HL-60/S4 treated with retinoic acid at 250 ng/mL for 4 days and 3 days (cell line): ENCODE measurements at regions not wholly inside any gene's neighbourhood (a gene's known extent, or its start where the extent isn't known, plus 50 kb on each side); places are given as distances from the start of the nearest gene placed in this dataset.

Experiments used
- in situ Hi-C: fragments of 300-500 bp; cut with MboI; formaldehyde crosslinking; loops from 2 replicates; pipeline ENCODE4 v1.7.0; 2022; ENCODE audit warnings: low sequenced_read_pairs

DNA sequence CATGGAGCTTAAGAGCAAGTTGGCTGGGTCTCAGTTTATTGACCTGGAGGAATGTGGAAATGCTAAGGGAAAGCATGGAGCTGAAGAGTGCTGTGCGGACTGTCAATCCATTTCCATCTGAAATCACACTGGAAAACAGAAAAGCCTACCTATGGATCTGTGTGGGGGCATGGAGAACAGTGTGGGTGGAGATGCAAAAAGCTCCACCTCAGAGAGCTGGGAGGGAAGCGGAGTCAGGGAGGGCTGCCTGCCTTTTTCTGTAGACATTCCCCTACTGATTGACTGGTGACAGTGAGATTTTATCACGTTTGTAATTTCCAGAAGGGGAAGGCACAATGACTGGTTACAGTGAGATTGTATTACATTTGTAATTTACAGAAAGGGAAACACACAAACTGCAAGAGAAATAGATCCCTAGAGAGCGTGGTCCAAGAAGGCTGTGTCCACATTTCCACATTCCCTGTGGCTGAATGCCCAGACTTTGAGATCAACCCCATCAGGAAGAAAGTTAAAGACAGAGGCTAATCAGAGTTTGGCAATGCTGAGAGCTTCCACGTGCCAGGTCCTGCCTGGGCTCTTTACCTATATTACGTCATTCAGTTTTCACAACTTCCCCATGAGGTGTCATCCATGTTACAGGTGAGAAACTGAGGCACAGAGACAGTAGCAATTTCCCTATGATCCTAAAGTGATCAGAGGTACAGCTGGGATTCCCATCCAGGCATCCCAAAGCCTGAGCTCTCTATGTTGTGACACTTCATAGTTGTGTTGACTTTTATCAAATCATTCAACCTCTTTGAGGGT is 67.7 kb upstream of the NSMCE3 start:
- in situ Hi-C loops, result no loop called here

DNA sequence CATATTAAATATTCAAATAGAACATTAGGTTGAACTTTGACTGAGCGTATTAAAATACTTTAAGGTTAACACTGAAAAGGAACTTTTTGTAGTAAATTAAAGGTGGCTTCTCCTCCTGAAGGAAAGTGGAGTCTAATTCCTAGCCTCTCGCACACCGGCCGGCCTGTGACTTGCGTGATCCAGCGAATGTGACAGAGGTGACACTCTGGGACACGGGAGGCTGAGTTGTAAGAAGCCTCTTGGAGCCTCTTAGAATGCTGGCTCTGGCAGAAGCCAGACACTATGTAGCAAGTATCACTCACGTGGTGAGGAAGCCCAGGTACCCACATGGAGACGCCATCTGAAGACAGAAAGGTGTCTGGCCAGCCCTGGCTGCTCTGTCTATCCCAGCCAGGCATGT is 64.9 kb upstream of the NSMCE3 start:
- in situ Hi-C loops, result no loop called here

DNA sequence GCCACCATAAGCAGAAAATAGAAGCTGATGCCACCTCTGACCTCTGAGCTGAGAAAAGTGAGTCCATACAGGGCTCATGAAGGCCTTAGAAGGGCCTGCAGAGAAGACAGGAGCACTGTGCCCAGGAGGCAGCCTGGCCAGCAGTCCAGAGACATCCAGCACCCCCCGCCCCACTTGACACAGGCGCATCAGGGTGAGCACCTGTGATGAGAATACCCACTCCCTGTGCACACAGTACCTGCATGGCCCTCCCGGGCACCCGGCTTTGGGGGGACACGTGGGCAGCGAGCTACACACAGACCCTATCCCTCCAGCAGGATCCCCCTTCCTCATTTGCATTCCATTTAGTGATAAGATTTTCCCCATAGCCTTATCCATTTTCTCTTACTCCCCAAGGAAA is 63.6 kb upstream of the NSMCE3 start:
- in situ Hi-C loops, result no loop called here

DNA sequence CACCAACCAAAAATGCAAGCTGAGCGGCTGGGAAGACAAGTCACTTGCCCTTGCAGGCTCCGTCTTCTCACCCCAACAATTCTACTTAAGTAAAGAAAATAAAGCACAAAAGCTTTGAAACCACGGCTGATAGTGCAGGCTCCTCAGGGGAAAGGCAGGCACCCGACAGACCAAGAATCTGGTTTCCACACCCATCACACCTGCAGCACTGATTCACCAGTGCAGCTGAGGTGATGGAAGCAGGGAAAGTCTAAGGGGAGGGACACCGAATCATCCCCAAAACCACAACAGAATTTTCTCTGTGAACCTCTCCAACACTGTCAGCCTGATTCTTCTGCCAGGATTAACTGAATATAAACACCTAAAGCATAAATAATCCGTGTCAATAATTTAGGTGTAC is 62.0 kb upstream of the NSMCE3 start:
- in situ Hi-C loops, result no loop called here

DNA sequence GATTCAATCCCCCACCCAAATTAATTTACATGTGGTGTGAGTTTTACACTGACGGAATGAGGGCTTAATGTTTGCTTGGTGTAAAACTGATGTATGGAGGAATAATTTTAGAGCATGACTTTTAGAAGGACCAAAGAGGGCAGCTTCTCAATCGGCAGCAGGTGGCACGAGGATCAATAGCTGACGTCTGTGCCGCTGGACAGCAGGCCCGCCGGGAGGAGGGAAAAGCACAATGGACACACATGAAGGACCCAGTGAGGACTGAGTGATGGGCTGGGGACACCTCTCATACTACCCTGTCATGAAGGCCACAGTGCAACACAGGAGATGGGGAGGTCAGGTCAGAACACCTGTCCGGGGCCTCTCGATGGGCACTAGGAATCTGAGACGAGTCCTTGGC is 61.4 kb upstream of the NSMCE3 start:
- in situ Hi-C loops, result no loop called here

DNA sequence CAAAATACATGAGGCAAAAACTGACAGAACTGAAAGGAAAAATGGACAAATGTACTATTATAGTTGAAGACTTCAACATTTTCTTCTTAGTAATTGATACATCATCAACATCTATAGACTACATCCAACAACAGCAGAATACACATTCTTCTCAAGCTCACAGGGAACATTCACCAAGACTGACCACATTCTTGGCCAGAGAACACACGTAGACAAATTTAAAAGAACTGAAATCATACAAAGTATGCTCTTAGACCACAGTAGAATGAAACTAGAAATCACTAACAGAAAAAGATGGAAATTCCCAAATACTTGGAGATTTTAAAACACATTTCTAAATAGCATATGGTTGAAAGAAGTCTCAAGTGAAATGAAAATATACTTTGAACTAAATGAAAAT is 55.1 kb upstream of the NSMCE3 start:
- in situ Hi-C loops, result loop anchor here (25.0 kb wide), 1 partner anchor 112 kb away; no protein-coding TSS in a partner anchor

DNA sequence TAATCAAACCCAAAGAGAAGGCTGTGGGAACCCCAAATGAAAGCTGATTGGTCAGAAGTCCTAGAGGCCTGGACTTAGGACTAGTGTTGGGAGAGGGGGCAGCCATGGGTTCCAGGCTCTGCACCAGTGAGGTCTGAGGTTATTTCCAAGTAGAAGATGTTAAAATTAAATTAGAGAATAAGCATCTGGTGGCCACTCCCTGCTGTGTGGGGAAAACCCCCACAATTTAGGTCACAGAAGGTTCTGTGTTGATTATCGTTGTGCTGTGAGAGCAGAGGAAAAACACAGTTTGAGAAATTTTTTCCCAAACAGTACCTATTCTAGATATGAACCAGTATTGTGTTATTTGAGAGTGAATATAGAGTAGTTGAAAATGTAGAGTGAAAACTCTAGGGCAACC is 53.9 kb upstream of the NSMCE3 start:
- in situ Hi-C loops, result loop anchor here (25.0 kb wide), 1 partner anchor 111 kb away; no protein-coding TSS in a partner anchor

DNA sequence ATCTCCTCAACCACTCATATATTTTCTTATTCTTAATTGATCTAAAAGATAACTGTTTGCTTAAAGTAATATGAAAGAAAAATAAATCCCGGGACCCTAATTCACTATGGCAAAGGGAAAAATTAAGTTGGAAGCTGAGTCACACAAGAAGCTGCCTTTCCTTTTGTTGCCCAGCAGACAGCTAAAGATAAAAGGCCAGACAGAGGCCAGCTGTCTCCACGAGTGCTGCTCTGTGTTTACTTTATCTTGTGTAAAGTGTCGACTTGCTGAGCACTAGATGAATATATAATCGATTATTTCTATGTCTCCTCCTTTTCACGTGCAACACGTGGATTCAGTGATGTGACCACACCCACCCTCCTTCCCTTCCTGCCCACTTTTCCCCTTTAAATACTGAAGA is 52.8 kb upstream of the NSMCE3 start:
- in situ Hi-C loops, result loop anchor here (25.0 kb wide), 1 partner anchor 110 kb away; no protein-coding TSS in a partner anchor

DNA sequence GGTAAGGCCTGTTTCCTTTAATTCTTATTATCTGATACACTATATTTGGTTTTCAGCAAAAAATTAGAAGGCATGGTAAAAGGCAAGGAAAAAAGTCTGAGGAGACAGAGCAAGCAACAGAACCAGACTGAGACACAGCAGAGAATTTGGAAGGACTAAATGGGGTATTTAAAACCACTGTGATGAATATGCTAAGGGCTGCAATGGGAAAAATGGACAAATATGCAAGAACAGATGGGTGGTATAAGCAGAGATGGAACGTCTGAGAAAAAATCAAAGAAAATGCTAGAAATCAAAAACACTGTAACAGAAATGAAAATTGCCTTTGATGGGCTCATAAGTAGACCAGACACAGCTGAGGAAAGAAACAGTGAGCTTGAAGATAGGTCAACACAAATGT is 50.8 kb upstream of the NSMCE3 start:
- in situ Hi-C loops, result loop anchor here (25.0 kb wide), 1 partner anchor 108 kb away; no protein-coding TSS in a partner anchor

DNA sequence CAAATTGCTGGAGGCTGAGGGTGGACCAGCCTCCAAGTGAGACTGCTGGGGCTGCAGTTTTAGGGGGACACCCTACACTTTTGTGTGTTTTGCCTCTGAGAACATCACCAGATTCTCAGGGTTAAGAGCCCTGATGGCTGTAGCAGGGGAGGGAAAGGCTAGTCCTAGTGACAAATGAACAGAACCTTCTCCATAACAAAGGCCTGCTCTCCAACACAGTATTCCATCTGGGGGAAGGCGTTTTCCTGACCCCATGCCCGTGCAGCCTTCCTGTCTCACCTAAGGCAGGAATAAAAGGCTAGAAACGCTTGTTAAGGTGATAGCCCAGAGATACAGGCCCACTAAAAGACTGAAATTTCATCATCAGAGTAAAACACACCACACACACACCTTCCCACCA is 50.2 kb upstream of the NSMCE3 start:
- in situ Hi-C loops, result loop anchor here (25.0 kb wide), 1 partner anchor 108 kb away; no protein-coding TSS in a partner anchor
